GM12874 (cell line): ENCODE measurements at regions not wholly inside any gene's neighbourhood (a gene's known extent, or its start where the extent isn't known, plus 50 kb on each side); places are given as distances from the start of the nearest gene placed in this dataset.

Experiments
- CTCF ChIP-seq: IDR thresholded peaks from 2 replicates; pipeline ENCODE4 v1.5.1; 2011; ENCODE audit warnings: low read depth, mild to moderate bottlenecking, control low read depth, low read length, moderate library complexity; ENCODE audit not compliant: insufficient read depth

- TF ChIP-seq CTCF: no peak
Observed at GRCh38 chr2:83517727-83518368, 941.2 kb downstream of the SUCLG1 start.

GRCh38 chr2:83516503-83516902, 942.6 kb downstream of the SUCLG1 start:
- peak; percentile 19; the same call in 1 of the 2 replicates for TF ChIP-seq CTCF

GRCh38 chr2:83487451-83487850, 971.6 kb downstream of the SUCLG1 start:
- TF ChIP-seq CTCF: no peak

DNA sequence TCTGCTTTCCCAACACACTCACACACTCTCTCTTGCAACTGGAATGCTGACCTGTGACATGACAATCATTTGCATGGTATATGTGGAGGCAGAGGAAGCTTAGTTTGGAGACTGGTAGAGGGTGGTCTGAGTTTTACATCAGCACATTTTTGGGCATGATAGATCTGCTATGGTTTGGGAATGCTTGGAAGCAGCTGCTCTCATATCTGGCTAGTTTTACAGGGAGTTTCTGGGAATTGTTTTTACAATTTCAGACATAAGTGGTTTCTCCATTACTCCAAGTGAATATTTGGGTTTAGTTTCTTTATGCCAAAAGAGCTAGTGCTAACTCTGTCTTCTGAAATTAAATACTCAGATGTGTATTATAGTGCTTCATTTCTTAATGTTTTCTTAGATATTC, 977.6 kb downstream of the SUCLG1 start:
- no peak for TF ChIP-seq CTCF

GRCh38 chr2:83478037-83478436, 981.0 kb downstream of the SUCLG1 start:
- no peak for TF ChIP-seq CTCF

DNA sequence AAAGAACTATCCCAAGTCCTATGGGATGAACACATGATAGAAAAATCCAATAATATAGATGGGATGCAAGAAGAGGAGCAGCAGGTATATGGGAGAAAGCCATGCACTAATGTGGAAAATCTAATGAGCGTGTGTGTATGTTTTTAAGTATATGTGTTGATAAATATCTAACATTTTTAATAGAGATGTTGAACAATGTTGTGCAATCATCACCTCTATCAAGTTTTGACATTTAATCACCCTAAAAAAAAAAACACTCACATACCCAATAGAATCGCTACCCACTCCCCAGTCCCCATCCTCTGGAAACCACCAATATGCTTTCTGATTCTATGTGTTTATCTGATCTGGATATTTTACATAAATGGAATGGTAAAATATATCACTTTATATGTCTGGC, 983.7 kb downstream of the SUCLG1 start:
- TF ChIP-seq CTCF: no peak

- TF ChIP-seq CTCF: no peak
Observed at GRCh38 chr2:83471655-83472054, 987.4 kb downstream of the SUCLG1 start.
